ENCODE measurements at regions not wholly inside any gene's neighbourhood (a gene's known extent, or its start where the extent isn't known, plus 50 kb on each side); places are given as distances from the start of the nearest gene placed in this dataset.

GRCh38 chr17:412211-413015 is 59.8 kb upstream of the RPH3AL start:
- Histone ChIP-seq H3K27ac (ENCODE audit: low read depth, low read length) (no peak overlapping the region), H3K36me3 (ENCODE audit: insufficient read depth, low read length) (peaks cover 6% of the 10 kb centered on the region), H3K9me3 (ENCODE audit: insufficient read depth, low read depth, low read length) (no peaks in the 10 kb centered on the region), H3K4me3 (ENCODE audit: low read length) (no peak overlapping the region), H3K27me3 (ENCODE audit: insufficient read depth, low read length) (no peaks in the 10 kb centered on the region), H3K4me1 (ENCODE audit: insufficient read depth, low read length) (no peaks in the 10 kb centered on the region), H3K9ac (ENCODE audit: low read depth, low read length) (no peak overlapping the region)
- WGBS = 86% methylated on average over 14 of the region's 15 CpGs

- Histone ChIP-seq H3K9ac (ENCODE audit: low read depth, low read length) (no peak overlapping the region), H3K9me3 (ENCODE audit: insufficient read depth, low read depth, low read length) (no peaks in the 10 kb centered on the region), H3K27ac (ENCODE audit: low read depth, low read length) (no peak overlapping the region), H3K27me3 (ENCODE audit: insufficient read depth, low read length) (no peaks in the 10 kb centered on the region), H3K36me3 (ENCODE audit: insufficient read depth, low read length) (peaks cover 6% of the 10 kb centered on the region), H3K4me1 (ENCODE audit: insufficient read depth, low read length) (no peaks in the 10 kb centered on the region), H3K4me3 (ENCODE audit: low read length) (peak overlapping the region; percentile 65; the same call in 1 of the 2 replicates)
- whole genome bisulfite sequencing = 94% methylated on average over 12 of the region's 12 CpGs
These were observed 59.0 kb upstream of the RPH3AL start for GRCh38 chr17:411421-412120.

- peaks cover 6% of the 10 kb centered on the region for H3K36me3 ChIP-seq (ENCODE audit: insufficient read depth, low read length)
- H3K9me3 ChIP-seq (ENCODE audit: insufficient read depth, low read depth, low read length) = no peaks in the 10 kb centered on the region
- H3K27ac ChIP-seq (ENCODE audit: low read depth, low read length) = peak overlapping the region; percentile 76
- H3K27me3 ChIP-seq (ENCODE audit: insufficient read depth, low read length) = no peaks in the 10 kb centered on the region
- peak overlapping the region; percentile 65 for H3K4me3 ChIP-seq (ENCODE audit: low read length)
- no peaks in the 10 kb centered on the region for H3K4me1 ChIP-seq (ENCODE audit: insufficient read depth, low read length)
- peak overlapping the region; percentile 65 for H3K9ac ChIP-seq (ENCODE audit: low read depth, low read length)
- 25% methylated on average over 27 of the region's 27 CpGs for WGBS
These were observed 58.2 kb upstream of the RPH3AL start for GRCh38 chr17:410543-411401.

GRCh38 chr17:409848-410542 is 57.4 kb upstream of the RPH3AL start:
- no peaks in the 10 kb centered on the region for H3K27me3 ChIP-seq (ENCODE audit: insufficient read depth, low read length)

GRCh38 chr17:409308-409847 is 56.8 kb upstream of the RPH3AL start:
- Histone ChIP-seq H3K9me3 (ENCODE audit: insufficient read depth, low read depth, low read length) (no peaks in the 10 kb centered on the region), H3K27ac (ENCODE audit: low read depth, low read length) (peak overlapping the region; percentile 59; the same call in 1 of the 2 replicates), H3K4me1 (ENCODE audit: insufficient read depth, low read length) (no peaks in the 10 kb centered on the region), H3K36me3 (ENCODE audit: insufficient read depth, low read length) (peaks cover 5% of the 10 kb centered on the region), H3K27me3 (ENCODE audit: insufficient read depth, low read length) (no peaks in the 10 kb centered on the region), H3K4me3 (ENCODE audit: low read length) (peak overlapping the region; percentile 41), H3K9ac (ENCODE audit: low read depth, low read length) (peak overlapping the region; percentile 45; the same call in 1 of the 2 replicates)
- 79% methylated on average over 16 of the region's 16 CpGs for WGBS

More at GRCh38 chr17:409848-410542, 57.4 kb upstream of the RPH3AL start:
- Histone ChIP-seq H3K4me3 (ENCODE audit: low read length) (peak overlapping the region; percentile 65), H3K9me3 (ENCODE audit: insufficient read depth, low read depth, low read length) (no peaks in the 10 kb centered on the region), H3K9ac (ENCODE audit: low read depth, low read length) (peak overlapping the region; percentile 65), H3K27ac (ENCODE audit: low read depth, low read length) (peak overlapping the region; percentile 76), H3K4me1 (ENCODE audit: insufficient read depth, low read length) (no peaks in the 10 kb centered on the region), H3K36me3 (ENCODE audit: insufficient read depth, low read length) (peaks cover 6% of the 10 kb centered on the region)
- WGBS = 1% methylated on average over 80 of the region's 80 CpGs

- no peaks in the 10 kb centered on the region for H3K27me3 ChIP-seq (ENCODE audit: insufficient read depth, low read length)
- no peak overlapping the region for H3K27ac ChIP-seq (ENCODE audit: low read depth, low read length)
- no peaks in the 10 kb centered on the region for H3K4me1 ChIP-seq (ENCODE audit: insufficient read depth, low read length)
- H3K9me3 ChIP-seq (ENCODE audit: insufficient read depth, low read depth, low read length) = no peaks in the 10 kb centered on the region
- H3K4me3 ChIP-seq (ENCODE audit: low read length) = no peak overlapping the region
- H3K9ac ChIP-seq (ENCODE audit: low read depth, low read length) = no peak overlapping the region
- 91% methylated on average over 7 of the region's 7 CpGs for WGBS
- H3K36me3 ChIP-seq (ENCODE audit: insufficient read depth, low read length) = no peaks in the 10 kb centered on the region
These were observed 52.1 kb upstream of the RPH3AL start for GRCh38 chr17:404703-405102.
